ENCODE measurements at regions not wholly inside any gene's neighbourhood (a gene's known extent, or its start where the extent isn't known, plus 50 kb on each side); places are given as distances from the start of the nearest gene placed in this dataset.

GRCh38 chr6:12426121-12426520 is 136.0 kb downstream of the EDN1 start:
- Histone ChIP-seq H3K36me3 (ENCODE audit: control insufficient read depth in 2 of 2, insufficient read depth in 2 of 2, low read length in 1 of 2) (no peaks in the 10 kb centered on the region), H3K4me1 (ENCODE audit: control insufficient read depth in 2 of 2, insufficient read depth in 2 of 2, low read length in 2 of 2) (no peaks in the 10 kb centered on the region), H3K9me3 (ENCODE audit: control insufficient read depth in 2 of 2, insufficient read depth in 1 of 2, low read length in 1 of 2) (no peaks in the 10 kb centered on the region), H3K27ac (ENCODE audit: low read depth in 1 of 2, low read length in 1 of 2) (no peak overlapping the region), H3K27me3 (ENCODE audit: control insufficient read depth in 2 of 2, insufficient read depth in 1 of 2, low read length in 1 of 2) (no peaks in the 10 kb centered on the region), H3K4me3 (ENCODE audit: low read length in 2 of 2) (no peak overlapping the region)
- WGBS, result 98% methylated on average over 4 of the region's 4 CpGs
- no peak for DNase-seq (ENCODE audit: low read depth in 6 of 9, low spot score in 9 of 9)

- WGBS, result 57% methylated on average over 3 of the region's 3 CpGs
- Histone ChIP-seq H3K27me3 (ENCODE audit: control insufficient read depth in 2 of 2, insufficient read depth in 1 of 2, low read length in 1 of 2) (no peaks in the 10 kb centered on the region), H3K4me1 (ENCODE audit: control insufficient read depth in 2 of 2, insufficient read depth in 2 of 2, low read length in 2 of 2) (no peaks in the 10 kb centered on the region), H3K36me3 (ENCODE audit: control insufficient read depth in 2 of 2, insufficient read depth in 2 of 2, low read length in 1 of 2) (no peaks in the 10 kb centered on the region), H3K9me3 (ENCODE audit: control insufficient read depth in 2 of 2, insufficient read depth in 1 of 2, low read length in 1 of 2) (no peaks in the 10 kb centered on the region), H3K27ac (ENCODE audit: low read depth in 1 of 2, low read length in 1 of 2) (no peak overlapping the region), H3K4me3 (ENCODE audit: low read length in 2 of 2) (no peak overlapping the region)
- DNase-seq (ENCODE audit: low read depth in 6 of 9, low spot score in 9 of 9), result no peak
Observed at GRCh38 chr6:12431023-12431422, 140.9 kb downstream of the EDN1 start.

- no peak overlapping the region for H3K4me3 ChIP-seq (ENCODE audit: low read length in 2 of 2)
- no peaks in the 10 kb centered on the region for H3K4me1 ChIP-seq (ENCODE audit: control insufficient read depth in 2 of 2, insufficient read depth in 2 of 2, low read length in 2 of 2)
- H3K27ac ChIP-seq (ENCODE audit: low read depth in 1 of 2, low read length in 1 of 2), result no peak overlapping the region
- no peak for DNase-seq (ENCODE audit: low read depth in 6 of 9, low spot score in 9 of 9)
- 6% methylated on average over 3 of the region's 3 CpGs for WGBS
- no peaks in the 10 kb centered on the region for H3K9me3 ChIP-seq (ENCODE audit: control insufficient read depth in 2 of 2, insufficient read depth in 1 of 2, low read length in 1 of 2)
- H3K27me3 ChIP-seq (ENCODE audit: control insufficient read depth in 2 of 2, insufficient read depth in 1 of 2, low read length in 1 of 2), result no peaks in the 10 kb centered on the region
- no peaks in the 10 kb centered on the region for H3K36me3 ChIP-seq (ENCODE audit: control insufficient read depth in 2 of 2, insufficient read depth in 2 of 2, low read length in 1 of 2)
Observed at GRCh38 chr6:12436224-12436623, 146.1 kb downstream of the EDN1 start.

- Histone ChIP-seq H3K27me3 (ENCODE audit: control insufficient read depth in 2 of 2, insufficient read depth in 1 of 2, low read length in 1 of 2) (no peaks in the 10 kb centered on the region), H3K4me3 (ENCODE audit: low read length in 2 of 2) (no peak overlapping the region), H3K36me3 (ENCODE audit: control insufficient read depth in 2 of 2, insufficient read depth in 2 of 2, low read length in 1 of 2) (no peaks in the 10 kb centered on the region), H3K4me1 (ENCODE audit: control insufficient read depth in 2 of 2, insufficient read depth in 2 of 2, low read length in 2 of 2) (no peaks in the 10 kb centered on the region), H3K27ac (ENCODE audit: low read depth in 1 of 2, low read length in 1 of 2) (no peak overlapping the region), H3K9me3 (ENCODE audit: control insufficient read depth in 2 of 2, insufficient read depth in 1 of 2, low read length in 1 of 2) (no peaks in the 10 kb centered on the region)
- WGBS, result 0% methylated on average over 1 of the region's 1 CpG
- DNase-seq (ENCODE audit: low read depth in 6 of 9, low spot score in 9 of 9), result no peak
Observed at GRCh38 chr6:12436683-12437082, 146.5 kb downstream of the EDN1 start.

GRCh38 chr6:12439296-12439695 is 149.1 kb downstream of the EDN1 start:
- DNase-seq (ENCODE audit: low read depth in 6 of 9, low spot score in 9 of 9), result no peak

GRCh38 chr6:12440981-12441380 is 150.8 kb downstream of the EDN1 start:
- H3K27ac ChIP-seq (ENCODE audit: low read depth in 1 of 2, low read length in 1 of 2), result no peak overlapping the region
- no peak for DNase-seq (ENCODE audit: low read depth in 6 of 9, low spot score in 9 of 9)
- WGBS, result 96% methylated on average over 3 of the region's 3 CpGs

More at GRCh38 chr6:12439296-12439695, 149.1 kb downstream of the EDN1 start:
- Histone ChIP-seq H3K9me3 (ENCODE audit: control insufficient read depth in 2 of 2, insufficient read depth in 1 of 2, low read length in 1 of 2) (no peaks in the 10 kb centered on the region), H3K27ac (ENCODE audit: low read depth in 1 of 2, low read length in 1 of 2) (no peak overlapping the region), H3K4me3 (ENCODE audit: low read length in 2 of 2) (no peak overlapping the region), H3K27me3 (ENCODE audit: control insufficient read depth in 2 of 2, insufficient read depth in 1 of 2, low read length in 1 of 2) (no peaks in the 10 kb centered on the region), H3K36me3 (ENCODE audit: control insufficient read depth in 2 of 2, insufficient read depth in 2 of 2, low read length in 1 of 2) (no peaks in the 10 kb centered on the region), H3K4me1 (ENCODE audit: control insufficient read depth in 2 of 2, insufficient read depth in 2 of 2, low read length in 2 of 2) (no peaks in the 10 kb centered on the region)

GRCh38 chr6:12442455-12442854 is 152.3 kb downstream of the EDN1 start:
- Histone ChIP-seq H3K9me3 (ENCODE audit: control insufficient read depth in 2 of 2, insufficient read depth in 1 of 2, low read length in 1 of 2) (no peaks in the 10 kb centered on the region), H3K27me3 (ENCODE audit: control insufficient read depth in 2 of 2, insufficient read depth in 1 of 2, low read length in 1 of 2) (no peaks in the 10 kb centered on the region)
- WGBS, result 92% methylated on average over 4 of the region's 4 CpGs

More at GRCh38 chr6:12440981-12441380, 150.8 kb downstream of the EDN1 start:
- no peaks in the 10 kb centered on the region for H3K36me3 ChIP-seq (ENCODE audit: control insufficient read depth in 2 of 2, insufficient read depth in 2 of 2, low read length in 1 of 2)
- no peak overlapping the region for H3K4me3 ChIP-seq (ENCODE audit: low read length in 2 of 2)
- H3K27me3 ChIP-seq (ENCODE audit: control insufficient read depth in 2 of 2, insufficient read depth in 1 of 2, low read length in 1 of 2), result no peaks in the 10 kb centered on the region
- no peaks in the 10 kb centered on the region for H3K9me3 ChIP-seq (ENCODE audit: control insufficient read depth in 2 of 2, insufficient read depth in 1 of 2, low read length in 1 of 2)
- no peaks in the 10 kb centered on the region for H3K4me1 ChIP-seq (ENCODE audit: control insufficient read depth in 2 of 2, insufficient read depth in 2 of 2, low read length in 2 of 2)

GRCh38 chr6:12446394-12446793 is 156.2 kb downstream of the EDN1 start:
- Histone ChIP-seq H3K9me3 (ENCODE audit: control insufficient read depth in 2 of 2, insufficient read depth in 1 of 2, low read length in 1 of 2) (no peaks in the 10 kb centered on the region), H3K27ac (ENCODE audit: low read depth in 1 of 2, low read length in 1 of 2) (no peak overlapping the region), H3K27me3 (ENCODE audit: control insufficient read depth in 2 of 2, insufficient read depth in 1 of 2, low read length in 1 of 2) (no peaks in the 10 kb centered on the region), H3K4me1 (ENCODE audit: control insufficient read depth in 2 of 2, insufficient read depth in 2 of 2, low read length in 2 of 2) (no peaks in the 10 kb centered on the region), H3K4me3 (ENCODE audit: low read length in 2 of 2) (no peak overlapping the region), H3K36me3 (ENCODE audit: control insufficient read depth in 2 of 2, insufficient read depth in 2 of 2, low read length in 1 of 2) (no peaks in the 10 kb centered on the region)
- whole genome bisulfite sequencing, result 81% methylated on average over 1 of the region's 1 CpG
- no peak for DNase-seq (ENCODE audit: low read depth in 6 of 9, low spot score in 9 of 9)

More at GRCh38 chr6:12442455-12442854, 152.3 kb downstream of the EDN1 start:
- Histone ChIP-seq H3K4me3 (ENCODE audit: low read length in 2 of 2) (no peak overlapping the region), H3K27ac (ENCODE audit: low read depth in 1 of 2, low read length in 1 of 2) (no peak overlapping the region), H3K36me3 (ENCODE audit: control insufficient read depth in 2 of 2, insufficient read depth in 2 of 2, low read length in 1 of 2) (no peaks in the 10 kb centered on the region), H3K4me1 (ENCODE audit: control insufficient read depth in 2 of 2, insufficient read depth in 2 of 2, low read length in 2 of 2) (no peaks in the 10 kb centered on the region)
- no peak for DNase-seq (ENCODE audit: low read depth in 6 of 9, low spot score in 9 of 9)

- Histone ChIP-seq H3K9me3 (ENCODE audit: control insufficient read depth in 2 of 2, insufficient read depth in 1 of 2, low read length in 1 of 2) (peaks cover 0 to 4% of the 10 kb centered on the region in 2 donors), H3K4me1 (ENCODE audit: control insufficient read depth in 2 of 2, insufficient read depth in 2 of 2, low read length in 2 of 2) (no peaks in the 10 kb centered on the region), H3K27me3 (ENCODE audit: control insufficient read depth in 2 of 2, insufficient read depth in 1 of 2, low read length in 1 of 2) (no peaks in the 10 kb centered on the region), H3K27ac (ENCODE audit: low read depth in 1 of 2, low read length in 1 of 2) (no peak overlapping the region), H3K4me3 (ENCODE audit: low read length in 2 of 2) (no peak overlapping the region), H3K36me3 (ENCODE audit: control insufficient read depth in 2 of 2, insufficient read depth in 2 of 2, low read length in 1 of 2) (no peaks in the 10 kb centered on the region)
- WGBS, result 92% methylated on average over 4 of the region's 4 CpGs
- no peak for DNase-seq (ENCODE audit: low read depth in 6 of 9, low spot score in 9 of 9)
Observed at GRCh38 chr6:12449447-12449846, 159.3 kb downstream of the EDN1 start.

GRCh38 chr6:12450467-12450866 is 160.3 kb downstream of the EDN1 start:
- no peaks in the 10 kb centered on the region for H3K4me1 ChIP-seq (ENCODE audit: control insufficient read depth in 2 of 2, insufficient read depth in 2 of 2, low read length in 2 of 2)
- no peak for DNase-seq (ENCODE audit: low read depth in 6 of 9, low spot score in 9 of 9)
- WGBS, result 94% methylated on average over 1 of the region's 1 CpG
- H3K9me3 ChIP-seq (ENCODE audit: control insufficient read depth in 2 of 2, insufficient read depth in 1 of 2, low read length in 1 of 2), result peaks cover 0 to 4% of the 10 kb centered on the region in 2 donors
- no peaks in the 10 kb centered on the region for H3K36me3 ChIP-seq (ENCODE audit: control insufficient read depth in 2 of 2, insufficient read depth in 2 of 2, low read length in 1 of 2)
- no peaks in the 10 kb centered on the region for H3K27me3 ChIP-seq (ENCODE audit: control insufficient read depth in 2 of 2, insufficient read depth in 1 of 2, low read length in 1 of 2)
- no peak overlapping the region for H3K27ac ChIP-seq (ENCODE audit: low read depth in 1 of 2, low read length in 1 of 2)
- no peak overlapping the region for H3K4me3 ChIP-seq (ENCODE audit: low read length in 2 of 2)
